Body of pancreas (tissue), 4 donors: ENCODE measurements at regions not wholly inside any gene's neighbourhood (a gene's known extent, or its start where the extent isn't known, plus 50 kb on each side); places are given as distances from the start of the nearest gene placed in this dataset.

Experiments used
- ATAC-seq: fragments of 150-250 bp; one replicate; pipeline ENCODE4 v1.9.1; 2016
- DNase-seq, 4 donors: peaks; one replicate each; pipeline ENCODE4 v3.0.0-alpha.2; 2019
- H3K27ac ChIP-seq, 4 donors: fragments of 200-600 bp; sonication (generic); 1 replicate in 3 of 4; 2 replicates in 1 of 4; pipeline versions ENCODE4 v1.5.1 to v1.6.1; 2016 to 2019; ENCODE audit warnings: mild to moderate bottlenecking in 1 of 4, mixed read lengths in 1 of 4, moderate library complexity in 1 of 4
- H3K27me3 ChIP-seq, 2 donors: fragments of 200-600 bp; sonication (generic); one replicate each; pipeline ENCODE4 v1.6.0; 2016; ENCODE audit warnings: mild to moderate bottlenecking in 1 of 2
- H3K36me3 ChIP-seq, 2 donors: fragments of 200-600 bp; sonication (generic); replicated peaks in 1 of 2; 2 replicates each; pipeline ENCODE4 v1.5.1; 2016; ENCODE audit warnings: low read depth in 2 of 2; ENCODE audit not compliant: insufficient read depth in 1 of 2
- H3K4me1 ChIP-seq: fragments of 200-600 bp; sonication (generic); one replicate; pipeline ENCODE4 v1.6.0; 2016
- H3K4me3 ChIP-seq, 2 donors: fragments of 200-600 bp; sonication (generic); 1 replicate in 1 of 2; 2 replicates in 1 of 2; pipeline ENCODE4 v1.5.1; 2016 to 2019
- H3K9me3 ChIP-seq, 3 donors: fragments of 200-600 bp; sonication (generic); 1 replicate in 2 of 3; 2 replicates in 1 of 3; pipeline ENCODE4 v1.5.1; 2016
- POLR2A ChIP-seq, 3 donors: fragments of 450-650 bp; IDR thresholded peaks; one replicate each; pipeline ENCODE4 v1.6.1; 2016; ENCODE audit warnings: antibody characterized with exemption in 3 of 3, mild to moderate bottlenecking in 2 of 3
- WGBS, 2 donors: methylation state at CpG; one replicate each; pipeline ENCODE4 v1.1.5; 2017; 5-methylcytosine and 5-hydroxymethylcytosine counted together
- intact Hi-C: fragments of 100-400 bp; cut with DNase I; formaldehyde crosslinking; loops from one replicate; pipeline ENCODE4 v1.15.1; 2023
- TF ChIP-seq, protein P1 (sequence below), 7 experiments: fragments of 450-650 bp in 4 of 7; fragments of 200-600 bp in 3 of 7; sonication (generic) in 3 of 7; IDR thresholded peaks; one replicate each; pipeline ENCODE4 v1.5.1; 2016 to 2019; ENCODE audit warnings: antibody characterized with exemption in 7 of 7

DNA sequence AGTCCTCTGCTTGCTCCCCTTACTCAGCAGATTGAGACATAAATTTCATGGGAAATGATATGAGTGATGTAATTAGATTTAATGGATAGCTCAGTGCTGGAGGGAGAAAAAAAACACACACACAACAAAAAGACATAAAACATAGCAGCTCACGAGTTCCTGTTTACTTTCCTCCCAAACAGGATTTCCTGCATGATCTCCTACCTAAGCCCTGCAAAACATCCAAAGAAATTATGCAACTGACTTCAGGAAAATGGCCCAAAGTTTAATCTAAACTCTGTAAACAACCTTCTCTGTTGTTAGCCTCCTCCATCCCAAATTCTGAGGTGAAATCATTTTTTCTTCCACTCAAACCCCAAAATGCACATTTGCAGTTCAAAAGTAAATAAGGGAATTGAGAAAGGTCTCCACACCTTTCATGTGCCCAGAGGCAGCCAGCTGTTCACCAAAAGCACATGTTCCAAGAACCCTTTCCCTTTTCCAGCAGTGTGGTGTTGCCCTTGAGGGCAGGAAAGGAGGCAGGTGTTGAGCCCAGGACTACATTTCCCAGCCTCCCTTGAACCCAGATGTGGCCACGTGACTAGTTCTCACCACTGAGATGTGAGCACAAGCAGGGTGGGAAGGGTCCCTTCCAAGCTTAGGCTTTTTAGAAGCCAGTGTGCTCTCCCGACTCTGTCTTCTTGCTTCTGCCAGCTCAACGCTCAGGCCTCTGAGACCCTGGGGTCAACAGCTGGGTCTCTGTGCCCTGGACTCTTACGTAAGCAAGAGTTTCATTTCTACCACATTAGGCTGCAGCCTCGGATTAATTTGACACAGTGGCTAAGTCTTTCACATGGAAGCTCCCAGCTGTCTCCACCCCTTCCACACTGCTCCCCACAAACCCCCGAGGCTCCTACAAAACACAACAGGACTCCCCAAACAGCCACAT, 301.2 kb downstream of the CTTN start:
- ATAC-seq (no peak), DNase-seq (no peak)
- Histone ChIP-seq H3K27me3 (no peaks in the 10 kb centered on the region), H3K36me3 (no peaks in the 10 kb centered on the region), H3K9me3 (no peaks in the 10 kb centered on the region), H3K4me1 (peaks cover 25% of the 10 kb centered on the region), H3K4me3 (no peak overlapping the region), H3K27ac (no peak overlapping the region)
- WGBS, 2 donors = 80 to 86% methylated on average over 7 of the region's 7 CpGs
- TF ChIP-seq, protein P1, sequence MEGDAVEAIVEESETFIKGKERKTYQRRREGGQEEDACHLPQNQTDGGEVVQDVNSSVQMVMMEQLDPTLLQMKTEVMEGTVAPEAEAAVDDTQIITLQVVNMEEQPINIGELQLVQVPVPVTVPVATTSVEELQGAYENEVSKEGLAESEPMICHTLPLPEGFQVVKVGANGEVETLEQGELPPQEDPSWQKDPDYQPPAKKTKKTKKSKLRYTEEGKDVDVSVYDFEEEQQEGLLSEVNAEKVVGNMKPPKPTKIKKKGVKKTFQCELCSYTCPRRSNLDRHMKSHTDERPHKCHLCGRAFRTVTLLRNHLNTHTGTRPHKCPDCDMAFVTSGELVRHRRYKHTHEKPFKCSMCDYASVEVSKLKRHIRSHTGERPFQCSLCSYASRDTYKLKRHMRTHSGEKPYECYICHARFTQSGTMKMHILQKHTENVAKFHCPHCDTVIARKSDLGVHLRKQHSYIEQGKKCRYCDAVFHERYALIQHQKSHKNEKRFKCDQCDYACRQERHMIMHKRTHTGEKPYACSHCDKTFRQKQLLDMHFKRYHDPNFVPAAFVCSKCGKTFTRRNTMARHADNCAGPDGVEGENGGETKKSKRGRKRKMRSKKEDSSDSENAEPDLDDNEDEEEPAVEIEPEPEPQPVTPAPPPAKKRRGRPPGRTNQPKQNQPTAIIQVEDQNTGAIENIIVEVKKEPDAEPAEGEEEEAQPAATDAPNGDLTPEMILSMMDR (IDR thresholded peaks at IDR 0.05) = no peak
- TF ChIP-seq POLR2A (IDR thresholded peaks at IDR 0.05) = no peak
- intact Hi-C loops = no loop called here

DNA sequence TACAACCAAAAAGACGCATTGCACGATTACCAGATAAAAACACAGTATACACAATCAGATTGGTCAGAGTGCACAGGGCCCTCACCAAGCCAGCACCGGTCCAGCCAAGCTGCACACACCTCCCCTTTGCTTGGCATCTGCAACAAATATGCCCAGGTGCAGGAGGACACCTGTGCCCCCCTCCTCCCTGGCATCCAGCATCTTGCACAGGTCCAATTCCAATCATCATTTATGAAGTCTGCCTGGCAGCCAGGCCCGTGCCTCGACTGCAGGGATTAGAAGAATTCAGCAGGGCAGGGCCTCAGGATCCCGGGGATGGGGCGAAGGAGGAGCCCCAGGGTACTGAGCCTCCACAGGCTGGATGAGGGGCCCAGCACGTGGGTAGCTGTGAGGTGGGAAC, 302.1 kb downstream of the CTTN start:
- Histone ChIP-seq H3K9me3 (no peaks in the 10 kb centered on the region), H3K27me3 (no peaks in the 10 kb centered on the region), H3K27ac (no peak overlapping the region), H3K4me3 (no peak overlapping the region), H3K4me1 (peaks cover 26% of the 10 kb centered on the region), H3K36me3 (no peaks in the 10 kb centered on the region)
- TF ChIP-seq POLR2A (IDR thresholded peaks at IDR 0.05) = no peak
- TF ChIP-seq, protein P1 (IDR thresholded peaks at IDR 0.05) = no peak
- WGBS, 2 donors = 86 to 89% methylated on average over 6 to 8 of the region's 8 CpGs
- DNase-seq (no peak), ATAC-seq (no peak)
- intact Hi-C loops = no loop called here

DNA sequence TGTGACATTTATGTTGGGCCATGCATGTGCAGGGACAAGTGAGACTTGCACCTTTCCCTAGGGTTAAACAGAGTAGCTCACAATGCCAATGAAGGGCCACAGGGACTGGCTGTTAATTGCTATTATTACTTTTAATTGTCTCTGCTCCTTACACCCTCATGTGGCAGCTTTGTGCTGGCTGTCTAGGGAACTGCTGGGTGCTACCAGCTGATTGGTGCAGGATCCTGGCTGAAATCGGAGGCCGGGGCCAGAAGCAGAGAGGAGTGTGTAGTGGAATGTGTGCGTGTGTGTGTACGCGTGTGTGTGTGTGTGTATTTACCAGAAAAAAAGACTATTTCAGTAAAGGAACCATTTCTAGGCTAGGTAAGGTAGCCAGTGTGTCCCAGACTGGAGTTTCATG, 302.5 kb downstream of the CTTN start:
- intact Hi-C loops = no loop called here
- H3K4me1 ChIP-seq = peaks cover 23% of the 10 kb centered on the region
- WGBS, 2 donors = 71 to 76% methylated on average over 5 of the region's 5 CpGs
- H3K9me3 ChIP-seq = no peaks in the 10 kb centered on the region
- ATAC-seq = no peak
- H3K27me3 ChIP-seq = no peaks in the 10 kb centered on the region
- H3K27ac ChIP-seq = no peak overlapping the region
- TF ChIP-seq POLR2A (IDR thresholded peaks at IDR 0.05) = no peak
- TF ChIP-seq, protein P1 (IDR thresholded peaks at IDR 0.05) = no peak
- no peaks in the 10 kb centered on the region for H3K36me3 ChIP-seq
- no peak for DNase-seq
- H3K4me3 ChIP-seq = no peak overlapping the region

DNA sequence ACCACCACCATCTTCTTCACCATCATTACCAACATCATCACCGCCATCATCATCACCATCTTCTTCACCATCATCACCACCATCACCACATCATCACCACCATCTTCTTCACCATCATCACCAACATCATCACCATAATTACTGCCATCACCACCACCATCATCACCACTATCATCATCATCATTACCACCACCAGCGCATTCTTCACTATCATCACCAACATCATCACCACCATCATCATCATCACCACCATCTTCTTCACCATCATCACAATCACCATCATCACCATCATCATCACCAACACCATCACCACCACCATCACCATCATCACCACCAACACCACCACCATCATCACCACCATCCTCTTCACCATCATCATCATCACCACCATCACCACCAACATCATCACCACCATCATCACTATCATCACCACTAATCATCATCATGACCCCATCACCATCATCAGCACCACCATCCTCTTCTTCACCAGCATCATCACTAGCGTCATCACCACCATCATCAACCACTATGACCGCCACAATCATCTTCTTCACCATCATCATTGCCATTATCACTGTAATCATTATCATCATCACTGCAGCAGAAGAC, 303.8 kb downstream of the CTTN start:
- Histone ChIP-seq H3K36me3 (no peaks in the 10 kb centered on the region), H3K4me1 (peaks cover 16% of the 10 kb centered on the region), H3K9me3 (no peaks in the 10 kb centered on the region), H3K27ac (no peak overlapping the region), H3K4me3 (no peak overlapping the region), H3K27me3 (no peaks in the 10 kb centered on the region)
- TF ChIP-seq, protein P1 (IDR thresholded peaks at IDR 0.05) = no peak
- no peak for TF ChIP-seq POLR2A (IDR thresholded peaks at IDR 0.05)
- ATAC-seq (no peak), DNase-seq (no peak)
- WGBS, 2 donors = 93 to 97% methylated on average over 4 of the region's 4 CpGs
- intact Hi-C loops = no loop called here
